Hepatocyte (in vitro differentiated cells): ENCODE measurements at regions not wholly inside any gene's neighbourhood (a gene's known extent, or its start where the extent isn't known, plus 50 kb on each side); places are given as distances from the start of the nearest gene placed in this dataset.

Experiments
- EZH2 ChIP-seq: fragments of 200-600 bp; sonication (generic); IDR thresholded peaks from 2 replicates; pipeline ENCODE4 v1.6.1; 2016; ENCODE audit warnings: antibody characterized with exemption, mild to moderate bottlenecking, borderline replicate concordance
- EZH2phosphoT487 ChIP-seq: fragments of 200-600 bp; sonication (generic); IDR thresholded peaks from one replicate; pipeline ENCODE4 v1.6.1; 2018; ENCODE audit warnings: antibody characterized with exemption, mild to moderate bottlenecking, low read depth, moderate library complexity; ENCODE audit not compliant: unreplicated experiment, severe bottlenecking
- TF ChIP-seq, protein P1 (sequence below): fragments of 200-600 bp; sonication (generic); IDR thresholded peaks from 2 replicates; pipeline ENCODE4 v1.5.1; 2016; ENCODE audit warnings: antibody characterized with exemption, mild to moderate bottlenecking; ENCODE audit not compliant: poor library complexity

DNA sequence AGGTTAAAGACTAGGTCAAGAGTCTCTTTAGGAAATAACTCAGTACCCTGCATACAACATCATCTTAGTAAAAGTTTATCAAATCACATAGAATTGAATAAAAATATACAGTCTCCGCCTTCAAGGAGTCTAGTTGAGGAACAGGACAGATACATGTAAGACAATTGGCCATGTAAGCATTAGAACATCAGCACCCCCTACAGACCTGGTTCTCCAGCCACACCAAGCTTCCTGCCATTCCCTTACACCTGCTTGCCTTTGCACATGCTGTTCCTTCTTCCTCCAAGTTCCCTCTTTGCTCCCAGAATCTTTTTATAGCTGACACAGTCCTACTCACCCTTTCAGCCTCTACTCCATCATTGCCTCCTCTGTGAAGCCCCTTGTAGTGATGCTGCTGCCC lies 187.8 kb upstream of the LRFN2 start:
- TF ChIP-seq, protein P1, sequence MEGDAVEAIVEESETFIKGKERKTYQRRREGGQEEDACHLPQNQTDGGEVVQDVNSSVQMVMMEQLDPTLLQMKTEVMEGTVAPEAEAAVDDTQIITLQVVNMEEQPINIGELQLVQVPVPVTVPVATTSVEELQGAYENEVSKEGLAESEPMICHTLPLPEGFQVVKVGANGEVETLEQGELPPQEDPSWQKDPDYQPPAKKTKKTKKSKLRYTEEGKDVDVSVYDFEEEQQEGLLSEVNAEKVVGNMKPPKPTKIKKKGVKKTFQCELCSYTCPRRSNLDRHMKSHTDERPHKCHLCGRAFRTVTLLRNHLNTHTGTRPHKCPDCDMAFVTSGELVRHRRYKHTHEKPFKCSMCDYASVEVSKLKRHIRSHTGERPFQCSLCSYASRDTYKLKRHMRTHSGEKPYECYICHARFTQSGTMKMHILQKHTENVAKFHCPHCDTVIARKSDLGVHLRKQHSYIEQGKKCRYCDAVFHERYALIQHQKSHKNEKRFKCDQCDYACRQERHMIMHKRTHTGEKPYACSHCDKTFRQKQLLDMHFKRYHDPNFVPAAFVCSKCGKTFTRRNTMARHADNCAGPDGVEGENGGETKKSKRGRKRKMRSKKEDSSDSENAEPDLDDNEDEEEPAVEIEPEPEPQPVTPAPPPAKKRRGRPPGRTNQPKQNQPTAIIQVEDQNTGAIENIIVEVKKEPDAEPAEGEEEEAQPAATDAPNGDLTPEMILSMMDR = peak; percentile 15
- TF ChIP-seq EZH2 (no peak), EZH2phosphoT487 (no peak)
